ENCODE measurements at regions not wholly inside any gene's neighbourhood (a gene's known extent, or its start where the extent isn't known, plus 50 kb on each side); places are given as distances from the start of the nearest gene placed in this dataset.

GRCh38 chr3:181555681-181556080 lies 156.0 kb upstream of the SOX2 start:
- TF ChIP-seq CTCF (IDR thresholded peaks at IDR 0.05; ENCODE audit: insufficient read depth, low read length, severe bottlenecking), result no peak
- DNase-seq (ENCODE audit: low read depth), result no peak
- Histone ChIP-seq H3K27me3 (ENCODE audit: control insufficient read depth, insufficient read depth, low read length) (no peaks in the 10 kb centered on the region), H3K36me3 (ENCODE audit: control insufficient read depth, insufficient read depth, low read length) (no peaks in the 10 kb centered on the region), H3K4me3 (ENCODE audit: low read depth, low read length) (no peak overlapping the region)
- FAIRE-seq, result no peak

- no peak for FAIRE-seq
- H3K4me3 ChIP-seq (ENCODE audit: low read depth, low read length), result no peak overlapping the region
- no peaks in the 10 kb centered on the region for H3K27me3 ChIP-seq (ENCODE audit: control insufficient read depth, insufficient read depth, low read length)
- H3K36me3 ChIP-seq (ENCODE audit: control insufficient read depth, insufficient read depth, low read length), result no peaks in the 10 kb centered on the region
- peak; percentile 85 for DNase-seq (ENCODE audit: low read depth)
- no peak for TF ChIP-seq CTCF (IDR thresholded peaks at IDR 0.05; ENCODE audit: insufficient read depth, low read length, severe bottlenecking)
Measured at GRCh38 chr3:181554233-181554765, 157.4 kb upstream of the SOX2 start.

- FAIRE-seq (no peak), DNase-seq (ENCODE audit: low read depth) (no peak)
- TF ChIP-seq CTCF (IDR thresholded peaks at IDR 0.05; ENCODE audit: insufficient read depth, low read length, severe bottlenecking), result no peak
- Histone ChIP-seq H3K27me3 (ENCODE audit: control insufficient read depth, insufficient read depth, low read length) (no peaks in the 10 kb centered on the region), H3K36me3 (ENCODE audit: control insufficient read depth, insufficient read depth, low read length) (no peaks in the 10 kb centered on the region), H3K4me3 (ENCODE audit: low read depth, low read length) (no peak overlapping the region)
Measured at GRCh38 chr3:181549266-181549665, 162.5 kb upstream of the SOX2 start.

GRCh38 chr3:181541414-181541813 lies 170.3 kb upstream of the SOX2 start:
- Histone ChIP-seq H3K36me3 (ENCODE audit: control insufficient read depth, insufficient read depth, low read length) (no peaks in the 10 kb centered on the region), H3K27me3 (ENCODE audit: control insufficient read depth, insufficient read depth, low read length) (no peaks in the 10 kb centered on the region), H3K4me3 (ENCODE audit: low read depth, low read length) (no peak overlapping the region)
- FAIRE-seq (no peak), DNase-seq (ENCODE audit: low read depth) (peak; percentile 69)
- no peak for TF ChIP-seq CTCF (IDR thresholded peaks at IDR 0.05; ENCODE audit: insufficient read depth, low read length, severe bottlenecking)

GRCh38 chr3:181534781-181535221 lies 176.9 kb upstream of the SOX2 start:
- no peak for TF ChIP-seq CTCF (IDR thresholded peaks at IDR 0.05; ENCODE audit: insufficient read depth, low read length, severe bottlenecking)
- FAIRE-seq (no peak), DNase-seq (ENCODE audit: low read depth) (no peak)
- Histone ChIP-seq H3K27me3 (ENCODE audit: control insufficient read depth, insufficient read depth, low read length) (no peaks in the 10 kb centered on the region), H3K36me3 (ENCODE audit: control insufficient read depth, insufficient read depth, low read length) (no peaks in the 10 kb centered on the region), H3K4me3 (ENCODE audit: low read depth, low read length) (no peak overlapping the region)

GRCh38 chr3:181533811-181534210 lies 177.9 kb upstream of the SOX2 start:
- Histone ChIP-seq H3K4me3 (ENCODE audit: low read depth, low read length) (no peak overlapping the region), H3K36me3 (ENCODE audit: control insufficient read depth, insufficient read depth, low read length) (no peaks in the 10 kb centered on the region), H3K27me3 (ENCODE audit: control insufficient read depth, insufficient read depth, low read length) (no peaks in the 10 kb centered on the region)
- FAIRE-seq (no peak), DNase-seq (ENCODE audit: low read depth) (peak; percentile 51)
- TF ChIP-seq CTCF (IDR thresholded peaks at IDR 0.05; ENCODE audit: insufficient read depth, low read length, severe bottlenecking), result no peak

Measured in bronchial epithelial cell (primary cell).